Gastrocnemius medialis (tissue), 4 donors: ENCODE measurements at regions not wholly inside any gene's neighbourhood (a gene's known extent, or its start where the extent isn't known, plus 50 kb on each side); places are given as distances from the start of the nearest gene placed in this dataset.

Source experiments
- ATAC-seq, 2 donors: fragments of 150-250 bp; one replicate each; pipeline ENCODE4 v1.9.1; 2016
- DNase-seq, 2 donors: peaks; one replicate each; pipeline ENCODE4 v3.0.0-alpha.2; 2019
- H3K27ac ChIP-seq, 4 donors: fragments of 200-600 bp; sonication (generic); 1 replicate in 1 of 4; 2 replicates in 3 of 4; pipeline ENCODE4 v1.5.1; 2016 to 2018; ENCODE audit warnings: mild to moderate bottlenecking in 2 of 4, moderate library complexity in 1 of 4
- H3K27me3 ChIP-seq, 3 donors: fragments of 200-600 bp; sonication (generic) in 2 of 3; 1 replicate in 1 of 3; 2 replicates in 2 of 3; pipeline versions ENCODE4 v1.5.1 to v1.6.0; 2016 to 2019; ENCODE audit warnings: mild to moderate bottlenecking in 1 of 3, moderate library complexity in 1 of 3
- H3K36me3 ChIP-seq, 2 donors: fragments of 200-600 bp; sonication (generic) in 1 of 2; one replicate each; pipeline ENCODE4 v1.5.1; 2017 to 2018
- H3K4me1 ChIP-seq, 2 donors: fragments of 200-600 bp; sonication (generic) in 1 of 2; one replicate each; pipeline ENCODE4 v1.5.1; 2016 to 2017; ENCODE audit warnings: mild to moderate bottlenecking in 2 of 2
- H3K4me3 ChIP-seq, 4 donors: fragments of 200-600 bp; sonication (generic) in 3 of 4; 1 replicate in 1 of 4; 2 replicates in 3 of 4; pipeline ENCODE4 v1.5.1; 2016 to 2019; ENCODE audit warnings: mild to moderate bottlenecking in 2 of 4
- H3K9me3 ChIP-seq, 3 donors: fragments of 200-600 bp; sonication (generic) in 2 of 3; 1 replicate in 1 of 3; 2 replicates in 2 of 3; pipeline ENCODE4 v1.5.1; 2016 to 2019
- POLR2A ChIP-seq, 2 donors: fragments of 450-650 bp; IDR thresholded peaks; one replicate each; pipeline ENCODE4 v1.6.1; 2017; ENCODE audit warnings: antibody characterized with exemption in 2 of 2, mild to moderate bottlenecking in 2 of 2, moderate library complexity in 2 of 2
- in situ Hi-C, 4 donors: fragments of 200-750 bp; cut with MboI; loops; one replicate each; pipeline versions ENCODE4 v1.15.0 to v1.8.0; 2017; ENCODE audit warnings: low sequenced_read_pairs in 4 of 4
- intact Hi-C: fragments of 100-400 bp; cut with DNase I; formaldehyde crosslinking; loops from one replicate; pipeline ENCODE4 v1.15.1; 2023; ENCODE audit warnings: low total_unique reads
- TF ChIP-seq, protein P1 (sequence below), 5 experiments: fragments of 450-650 bp in 3 of 5; fragments of 200-600 bp in 2 of 5; sonication (generic) in 2 of 5; IDR thresholded peaks in 4 of 5; conservative IDR thresholded peaks in 1 of 5; 1 replicate in 4 of 5; 2 replicates in 1 of 5; pipeline ENCODE4 v1.5.1; 2016 to 2019; ENCODE audit warnings: antibody characterized with exemption in 5 of 5, mild to moderate bottlenecking in 3 of 5, moderate library complexity in 3 of 5

DNA sequence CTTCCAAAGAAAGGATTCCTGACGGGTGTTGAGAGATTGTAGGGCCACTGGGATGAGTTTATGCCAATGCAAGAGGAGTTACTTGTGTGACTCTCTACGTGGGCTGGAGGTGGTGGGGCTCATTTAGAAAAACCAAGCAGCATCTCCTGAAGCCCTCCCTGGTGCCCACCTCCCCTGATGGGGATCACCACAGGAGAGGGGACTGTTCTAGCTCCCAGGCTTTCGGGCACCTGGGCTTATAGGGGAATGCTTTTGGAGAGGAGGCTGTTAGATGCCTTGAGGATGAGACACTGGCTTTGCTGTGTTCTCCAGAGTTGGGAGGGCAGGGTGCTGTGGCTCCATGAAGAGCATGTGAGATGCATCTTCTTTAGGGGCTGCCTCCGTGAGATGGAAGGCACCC, 65.0 kb downstream of the IRX1 start:
- in situ Hi-C loops = no loop called here
- TF ChIP-seq, protein P1, sequence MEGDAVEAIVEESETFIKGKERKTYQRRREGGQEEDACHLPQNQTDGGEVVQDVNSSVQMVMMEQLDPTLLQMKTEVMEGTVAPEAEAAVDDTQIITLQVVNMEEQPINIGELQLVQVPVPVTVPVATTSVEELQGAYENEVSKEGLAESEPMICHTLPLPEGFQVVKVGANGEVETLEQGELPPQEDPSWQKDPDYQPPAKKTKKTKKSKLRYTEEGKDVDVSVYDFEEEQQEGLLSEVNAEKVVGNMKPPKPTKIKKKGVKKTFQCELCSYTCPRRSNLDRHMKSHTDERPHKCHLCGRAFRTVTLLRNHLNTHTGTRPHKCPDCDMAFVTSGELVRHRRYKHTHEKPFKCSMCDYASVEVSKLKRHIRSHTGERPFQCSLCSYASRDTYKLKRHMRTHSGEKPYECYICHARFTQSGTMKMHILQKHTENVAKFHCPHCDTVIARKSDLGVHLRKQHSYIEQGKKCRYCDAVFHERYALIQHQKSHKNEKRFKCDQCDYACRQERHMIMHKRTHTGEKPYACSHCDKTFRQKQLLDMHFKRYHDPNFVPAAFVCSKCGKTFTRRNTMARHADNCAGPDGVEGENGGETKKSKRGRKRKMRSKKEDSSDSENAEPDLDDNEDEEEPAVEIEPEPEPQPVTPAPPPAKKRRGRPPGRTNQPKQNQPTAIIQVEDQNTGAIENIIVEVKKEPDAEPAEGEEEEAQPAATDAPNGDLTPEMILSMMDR (IDR thresholded peaks at IDR 0.05 in 4 of 5, conservative IDR thresholded peaks at IDR 0.05 in 1 of 5) = no peak
- TF ChIP-seq POLR2A (IDR thresholded peaks at IDR 0.05) = no peak
- no peak overlapping the region for H3K4me3 ChIP-seq
- no peak for ATAC-seq
- no peaks in the 10 kb centered on the region for H3K36me3 ChIP-seq
- no peaks in the 10 kb centered on the region for H3K9me3 ChIP-seq
- intact Hi-C loops = no loop called here
- DNase-seq = no peak
- no peak overlapping the region for H3K27ac ChIP-seq
- H3K27me3 ChIP-seq = no peaks in the 10 kb centered on the region
- H3K4me1 ChIP-seq = no peaks in the 10 kb centered on the region

DNA sequence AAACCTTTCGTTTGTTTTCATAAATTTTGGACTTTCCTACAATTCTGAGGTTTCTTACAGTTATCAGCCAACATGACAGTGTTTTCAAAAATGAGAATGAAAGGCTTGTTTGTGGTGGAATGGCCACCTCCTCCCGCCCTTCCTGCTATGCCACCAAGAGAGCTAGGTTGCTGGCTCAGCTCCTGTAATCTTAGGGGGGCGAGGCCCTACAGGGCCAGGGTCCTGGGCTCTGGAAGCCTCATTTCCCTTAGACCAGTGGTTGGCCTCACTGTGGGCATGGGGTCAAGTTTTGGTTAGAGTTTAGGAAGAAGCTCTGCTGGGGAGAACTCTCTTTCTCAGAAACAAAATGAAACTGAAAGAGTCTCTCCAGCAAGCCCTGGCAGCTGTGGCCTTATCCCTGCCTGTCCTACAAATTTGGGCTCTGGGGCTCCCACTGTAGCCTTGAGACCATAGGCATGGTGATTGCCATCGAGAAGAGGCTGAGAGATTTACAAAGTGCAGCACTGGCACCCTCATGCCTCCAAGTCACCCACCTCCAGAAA, 66.2 kb downstream of the IRX1 start:
- Histone ChIP-seq H3K4me3 (no peak overlapping the region), H3K4me1 (no peaks in the 10 kb centered on the region), H3K36me3 (no peaks in the 10 kb centered on the region), H3K27me3 (no peaks in the 10 kb centered on the region), H3K9me3 (no peaks in the 10 kb centered on the region), H3K27ac (no peak overlapping the region)
- in situ Hi-C loops (no loop called here), intact Hi-C loops (no loop called here)
- TF ChIP-seq, protein P1 (IDR thresholded peaks at IDR 0.05 in 4 of 5, conservative IDR thresholded peaks at IDR 0.05 in 1 of 5) = no peak
- ATAC-seq = no peak
- no peak for DNase-seq

- Histone ChIP-seq H3K27me3 (no peaks in the 10 kb centered on the region), H3K4me1 (no peaks in the 10 kb centered on the region), H3K4me3 (no peak overlapping the region), H3K36me3 (no peaks in the 10 kb centered on the region), H3K9me3 (no peaks in the 10 kb centered on the region), H3K27ac (no peak overlapping the region)
- in situ Hi-C loops (no loop called here), intact Hi-C loops (no loop called here)
- no peak for ATAC-seq
- TF ChIP-seq, protein P1 (IDR thresholded peaks at IDR 0.05 in 4 of 5, conservative IDR thresholded peaks at IDR 0.05 in 1 of 5) = no peak
- TF ChIP-seq POLR2A (IDR thresholded peaks at IDR 0.05) = no peak
- DNase-seq = no peak
Observed at GRCh38 chr5:3662344-3662743, 66.7 kb downstream of the IRX1 start.

DNA sequence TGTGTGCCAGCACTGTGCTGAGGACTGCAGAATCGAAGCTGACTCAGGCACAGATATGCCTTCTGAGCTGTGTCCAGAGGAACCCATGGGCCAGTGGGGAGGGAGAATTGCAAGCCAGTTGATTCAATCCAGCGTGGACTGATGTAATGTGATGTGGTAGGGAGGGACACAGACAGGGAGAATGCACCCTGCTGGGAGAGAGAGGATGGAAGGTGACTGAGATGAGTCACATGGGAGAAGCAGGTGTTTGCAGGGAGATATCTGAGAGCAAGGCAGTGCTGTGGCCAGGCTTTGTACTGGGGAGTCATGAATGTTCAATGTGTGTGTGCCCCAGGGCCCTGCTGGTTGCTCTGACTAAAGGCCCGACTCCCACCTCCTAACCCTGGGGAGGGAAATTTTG, 75.7 kb downstream of the IRX1 start:
- H3K4me3 ChIP-seq = no peak overlapping the region
- no peaks in the 10 kb centered on the region for H3K36me3 ChIP-seq

More for the DNA sequence above, 75.7 kb downstream of the IRX1 start:
- DNase-seq (no peak), ATAC-seq (no peak)
- in situ Hi-C loops = no loop called here
- no peaks in the 10 kb centered on the region for H3K9me3 ChIP-seq
- intact Hi-C loops = no loop called here
- no peak overlapping the region for H3K27ac ChIP-seq
- no peak for TF ChIP-seq POLR2A (IDR thresholded peaks at IDR 0.05)
- TF ChIP-seq, protein P1 (IDR thresholded peaks at IDR 0.05 in 4 of 5, conservative IDR thresholded peaks at IDR 0.05 in 1 of 5) = no peak
- H3K4me1 ChIP-seq = no peaks in the 10 kb centered on the region
- H3K27me3 ChIP-seq = no peaks in the 10 kb centered on the region
